ENCODE measurements at regions not wholly inside any gene's neighbourhood (a gene's known extent, or its start where the extent isn't known, plus 50 kb on each side); places are given as distances from the start of the nearest gene placed in this dataset.

- no peak for TF ChIP-seq CTCF (IDR thresholded peaks at IDR 0.05)
- Mint-ChIP-seq H3K36me3 (no peaks in the 10 kb centered on the region), H3K4me1 (no peaks in the 10 kb centered on the region), H3K4me3 (no peak overlapping the region), H3K27me3 (ENCODE audit: low read depth in 2 of 2) (no peaks in the 10 kb centered on the region), H3K9me3 (peaks cover 2 to 3% of the 10 kb centered on the region in 2 donors), H3K27ac (no peak overlapping the region)
- H3K4me3 ChIP-seq (ENCODE audit: low read length): no peak overlapping the region
- H3K4me1 ChIP-seq (ENCODE audit: control insufficient read depth, insufficient read depth, low read length): no peaks in the 10 kb centered on the region
- no peak overlapping the region for H3K27ac ChIP-seq (ENCODE audit: low read length)
- intact Hi-C loops (cut with micrococcal nuclease): no loop called here
- H3K27me3 ChIP-seq (ENCODE audit: control insufficient read depth, insufficient read depth, low read length): no peaks in the 10 kb centered on the region
- WGBS (ENCODE audit: insufficient coverage): 79% methylated on average over 2 of the region's 2 CpGs
- no peaks in the 10 kb centered on the region for H3K36me3 ChIP-seq (ENCODE audit: control insufficient read depth, insufficient read depth, low read length)
- ATAC-seq (no peak), DNase-seq (no peak)
- peaks cover 5% of the 10 kb centered on the region for H3K9me3 ChIP-seq (ENCODE audit: control insufficient read depth, insufficient read depth, low read length)
Observed at GRCh38 chr5:164487939-164488338, 982.5 kb downstream of the MAT2B start.

GRCh38 chr5:164497311-164498064 is 992.1 kb downstream of the MAT2B start:
- DNase-seq (no peak), ATAC-seq (no peak)
- H3K9me3 ChIP-seq (ENCODE audit: control insufficient read depth, insufficient read depth, low read length): no peaks in the 10 kb centered on the region
- no peak overlapping the region for H3K27ac ChIP-seq (ENCODE audit: low read length)
- Mint-ChIP-seq H3K27me3 (ENCODE audit: low read depth in 2 of 2) (no peaks in the 10 kb centered on the region), H3K9me3 (no peaks in the 10 kb centered on the region), H3K27ac (no peak overlapping the region), H3K4me3 (no peak overlapping the region), H3K36me3 (no peaks in the 10 kb centered on the region), H3K4me1 (no peaks in the 10 kb centered on the region)
- H3K4me3 ChIP-seq (ENCODE audit: low read length): no peak overlapping the region
- no peak for TF ChIP-seq CTCF (IDR thresholded peaks at IDR 0.05)
- WGBS (ENCODE audit: insufficient coverage): 88% methylated on average over 6 of the region's 7 CpGs
- no peaks in the 10 kb centered on the region for H3K4me1 ChIP-seq (ENCODE audit: control insufficient read depth, insufficient read depth, low read length)
- no peaks in the 10 kb centered on the region for H3K36me3 ChIP-seq (ENCODE audit: control insufficient read depth, insufficient read depth, low read length)
- H3K27me3 ChIP-seq (ENCODE audit: control insufficient read depth, insufficient read depth, low read length): no peaks in the 10 kb centered on the region
- intact Hi-C loops (cut with micrococcal nuclease): no loop called here

GRCh38 chr5:164498438-164498837 is 993.0 kb downstream of the MAT2B start:
- Histone ChIP-seq H3K9me3 (ENCODE audit: control insufficient read depth, insufficient read depth, low read length) (no peaks in the 10 kb centered on the region), H3K27me3 (ENCODE audit: control insufficient read depth, insufficient read depth, low read length) (no peaks in the 10 kb centered on the region), H3K4me1 (ENCODE audit: control insufficient read depth, insufficient read depth, low read length) (no peaks in the 10 kb centered on the region), H3K27ac (ENCODE audit: low read length) (no peak overlapping the region), H3K36me3 (ENCODE audit: control insufficient read depth, insufficient read depth, low read length) (no peaks in the 10 kb centered on the region), H3K4me3 (ENCODE audit: low read length) (no peak overlapping the region)
- H3K4me1 Mint-ChIP-seq: no peaks in the 10 kb centered on the region
- DNase-seq: no peak
- no peaks in the 10 kb centered on the region for H3K9me3 Mint-ChIP-seq
- intact Hi-C loops (cut with micrococcal nuclease): no loop called here
- no peak for ATAC-seq
- no peak overlapping the region for H3K4me3 Mint-ChIP-seq
- no peaks in the 10 kb centered on the region for H3K27me3 Mint-ChIP-seq (ENCODE audit: low read depth in 2 of 2)
- H3K27ac Mint-ChIP-seq: no peak overlapping the region
- no peak for TF ChIP-seq CTCF (IDR thresholded peaks at IDR 0.05)
- H3K36me3 Mint-ChIP-seq: no peaks in the 10 kb centered on the region

- DNase-seq (no peak), ATAC-seq (no peak)
- Mint-ChIP-seq H3K4me1 (peaks cover 0 to 7% of the 10 kb centered on the region in 2 donors), H3K9me3 (no peaks in the 10 kb centered on the region), H3K27me3 (ENCODE audit: low read depth in 2 of 2) (no peaks in the 10 kb centered on the region), H3K27ac (no peak overlapping the region), H3K4me3 (no peak overlapping the region), H3K36me3 (no peaks in the 10 kb centered on the region)
- Histone ChIP-seq H3K27ac (ENCODE audit: low read length) (no peak overlapping the region), H3K4me1 (ENCODE audit: control insufficient read depth, insufficient read depth, low read length) (no peaks in the 10 kb centered on the region), H3K27me3 (ENCODE audit: control insufficient read depth, insufficient read depth, low read length) (no peaks in the 10 kb centered on the region), H3K4me3 (ENCODE audit: low read length) (no peak overlapping the region), H3K36me3 (ENCODE audit: control insufficient read depth, insufficient read depth, low read length) (no peaks in the 10 kb centered on the region), H3K9me3 (ENCODE audit: control insufficient read depth, insufficient read depth, low read length) (no peaks in the 10 kb centered on the region)
- intact Hi-C loops (cut with micrococcal nuclease): no loop called here
- 98% methylated on average over 5 of the region's 5 CpGs for WGBS (ENCODE audit: insufficient coverage)
- TF ChIP-seq CTCF (IDR thresholded peaks at IDR 0.05): no peak
Observed at GRCh38 chr5:164500856-164501255, 995.4 kb downstream of the MAT2B start.

All from natural killer cell (primary cell).